ENCODE measurements at regions not wholly inside any gene's neighbourhood (a gene's known extent, or its start where the extent isn't known, plus 50 kb on each side); places are given as distances from the start of the nearest gene placed in this dataset.

DNA sequence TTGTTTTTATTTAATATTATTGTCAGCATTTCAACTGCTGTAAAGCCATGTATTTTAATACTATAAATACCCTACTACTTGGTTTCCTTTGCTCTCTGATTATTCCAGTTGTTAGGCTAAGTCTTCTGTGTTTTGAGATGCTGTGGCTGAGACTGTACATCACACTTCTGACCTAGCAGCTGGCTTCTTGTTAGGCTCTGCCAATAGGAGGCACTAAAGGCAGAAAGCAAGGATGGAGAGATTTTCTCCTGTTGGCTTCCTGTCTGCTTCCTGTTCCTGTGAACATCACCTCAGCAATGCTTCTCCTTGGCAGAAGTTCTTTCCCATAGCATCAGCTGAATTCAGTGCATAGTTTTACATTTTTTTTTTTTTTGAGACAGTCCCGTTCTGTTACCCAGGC, 68.3 kb upstream of the YPEL5 start:
- Mint-ChIP-seq H3K9me3 (no peaks in the 10 kb centered on the region), H3K27ac (no peak overlapping the region), H3K36me3 (no peaks in the 10 kb centered on the region), H3K4me1 (no peaks in the 10 kb centered on the region), H3K27me3 (peaks cover 13% of the 10 kb centered on the region), H3K4me3 (no peak overlapping the region)
- ATAC-seq (ENCODE audit: low read depth) (no peak), DNase-seq (ENCODE audit: low spot score in 2 of 2) (no peak)

DNA sequence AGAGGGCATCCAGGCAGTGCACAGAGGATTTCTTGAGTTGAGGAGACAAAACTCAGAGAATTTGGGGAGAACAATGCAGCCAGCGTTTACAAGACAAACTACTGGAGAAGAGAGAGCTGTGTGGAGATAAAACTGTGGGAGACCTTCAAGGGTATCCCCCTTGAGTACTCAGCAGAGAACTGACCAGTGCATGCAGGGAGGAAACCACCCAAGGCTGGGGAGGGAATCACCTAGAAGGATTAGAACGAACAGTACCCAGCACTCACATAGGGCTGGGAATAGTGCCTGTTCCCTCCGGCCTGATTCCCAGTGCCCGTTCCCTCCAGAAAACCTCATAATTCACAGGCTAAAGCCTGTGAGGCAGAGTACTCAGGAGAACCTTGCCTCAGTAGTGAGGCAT, 61.9 kb upstream of the YPEL5 start:
- no peak for DNase-seq (ENCODE audit: low spot score in 2 of 2)
- H3K4me1 Mint-ChIP-seq, result peaks cover 2% of the 10 kb centered on the region
- no peaks in the 10 kb centered on the region for H3K9me3 Mint-ChIP-seq
- H3K27me3 Mint-ChIP-seq, result peaks cover 15% of the 10 kb centered on the region
- no peak overlapping the region for H3K27ac Mint-ChIP-seq
- H3K36me3 Mint-ChIP-seq, result no peaks in the 10 kb centered on the region
- ATAC-seq (ENCODE audit: low read depth), result no peak
- no peak overlapping the region for H3K4me3 Mint-ChIP-seq

DNA sequence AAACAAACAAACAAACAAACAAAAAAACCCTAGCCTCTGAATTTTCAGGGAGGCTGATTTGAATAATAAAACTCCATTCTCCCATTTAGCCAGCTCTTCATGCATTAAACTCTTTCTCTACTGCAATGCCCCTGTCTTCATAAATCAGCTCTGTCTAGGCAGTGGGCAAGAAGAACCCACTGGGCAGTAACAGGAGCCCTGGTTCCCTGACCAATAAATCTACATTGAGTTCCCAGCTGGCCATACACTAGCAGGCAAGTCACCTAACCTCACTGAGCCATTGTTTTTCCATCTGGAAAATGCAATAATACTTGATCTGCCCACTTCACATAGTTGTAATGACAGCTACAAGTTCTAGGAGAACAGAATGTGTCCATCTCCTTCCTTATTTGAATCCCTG, 57.6 kb upstream of the YPEL5 start:
- Mint-ChIP-seq H3K27ac (no peak overlapping the region), H3K4me3 (no peak overlapping the region), H3K36me3 (no peaks in the 10 kb centered on the region), H3K27me3 (peaks cover 24% of the 10 kb centered on the region), H3K9me3 (no peaks in the 10 kb centered on the region), H3K4me1 (peaks cover 4% of the 10 kb centered on the region)
- ATAC-seq (ENCODE audit: low read depth), result no peak
- DNase-seq (ENCODE audit: low spot score in 2 of 2), result no peak

DNA sequence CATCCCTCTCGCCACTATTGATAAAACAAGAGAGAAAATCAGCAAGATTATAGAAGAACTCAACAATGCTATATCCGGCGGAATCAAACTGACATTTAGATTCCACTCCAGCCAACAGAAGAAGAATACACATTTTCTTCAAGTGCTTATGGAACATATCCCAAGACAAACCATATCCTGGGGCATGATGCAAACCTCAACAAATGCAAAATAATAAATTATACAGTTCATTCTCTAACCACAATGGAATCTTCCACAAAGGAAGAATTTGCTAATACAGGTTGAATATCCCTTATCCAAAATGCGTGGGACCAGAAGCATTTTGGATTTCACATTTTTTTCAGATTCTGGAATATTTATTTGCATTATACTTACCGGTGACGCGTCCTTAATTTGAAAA, 51.4 kb upstream of the YPEL5 start:
- Mint-ChIP-seq H3K27ac (no peak overlapping the region), H3K9me3 (no peaks in the 10 kb centered on the region), H3K27me3 (peaks cover 20% of the 10 kb centered on the region), H3K36me3 (no peaks in the 10 kb centered on the region), H3K4me3 (no peak overlapping the region), H3K4me1 (peaks cover 4% of the 10 kb centered on the region)
- no peak for ATAC-seq (ENCODE audit: low read depth)
- DNase-seq (ENCODE audit: low spot score in 2 of 2), result no peak

DNA sequence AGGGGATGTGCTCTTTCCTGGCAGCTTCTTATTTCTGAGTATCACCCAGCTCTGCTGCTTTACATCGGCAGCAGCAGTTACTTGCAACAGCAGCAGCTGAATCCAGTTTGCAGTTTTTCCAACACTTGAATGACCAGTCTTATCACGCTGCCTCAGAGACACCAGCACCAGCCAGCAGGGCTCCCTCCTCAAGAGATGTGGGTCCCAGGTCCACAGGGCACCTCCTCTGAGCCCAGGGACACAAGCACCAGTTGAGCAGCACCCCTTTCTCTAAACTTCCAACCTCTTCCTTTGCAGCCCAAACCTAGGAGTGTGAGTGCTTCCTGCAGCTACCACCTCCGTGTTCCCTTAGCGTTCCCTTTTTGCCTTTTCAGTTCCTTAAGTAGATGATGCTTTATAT, 50.4 kb upstream of the YPEL5 start:
- no peak overlapping the region for H3K4me3 Mint-ChIP-seq
- H3K36me3 Mint-ChIP-seq, result no peaks in the 10 kb centered on the region
- DNase-seq (ENCODE audit: low spot score in 2 of 2) (no peak), ATAC-seq (ENCODE audit: low read depth) (no peak)
- H3K9me3 Mint-ChIP-seq, result no peaks in the 10 kb centered on the region
- H3K27me3 Mint-ChIP-seq, result peaks cover 17% of the 10 kb centered on the region
- H3K27ac Mint-ChIP-seq, result no peak overlapping the region
- H3K4me1 Mint-ChIP-seq, result no peaks in the 10 kb centered on the region
